ENCODE measurements at regions not wholly inside any gene's neighbourhood (a gene's known extent, or its start where the extent isn't known, plus 50 kb on each side); places are given as distances from the start of the nearest gene placed in this dataset.
"Not testable (repeated sequence)": the region's sequence is repeated elsewhere in the genome, so short reads cannot be mapped to it uniquely, and the experiment has no call there.

DNA sequence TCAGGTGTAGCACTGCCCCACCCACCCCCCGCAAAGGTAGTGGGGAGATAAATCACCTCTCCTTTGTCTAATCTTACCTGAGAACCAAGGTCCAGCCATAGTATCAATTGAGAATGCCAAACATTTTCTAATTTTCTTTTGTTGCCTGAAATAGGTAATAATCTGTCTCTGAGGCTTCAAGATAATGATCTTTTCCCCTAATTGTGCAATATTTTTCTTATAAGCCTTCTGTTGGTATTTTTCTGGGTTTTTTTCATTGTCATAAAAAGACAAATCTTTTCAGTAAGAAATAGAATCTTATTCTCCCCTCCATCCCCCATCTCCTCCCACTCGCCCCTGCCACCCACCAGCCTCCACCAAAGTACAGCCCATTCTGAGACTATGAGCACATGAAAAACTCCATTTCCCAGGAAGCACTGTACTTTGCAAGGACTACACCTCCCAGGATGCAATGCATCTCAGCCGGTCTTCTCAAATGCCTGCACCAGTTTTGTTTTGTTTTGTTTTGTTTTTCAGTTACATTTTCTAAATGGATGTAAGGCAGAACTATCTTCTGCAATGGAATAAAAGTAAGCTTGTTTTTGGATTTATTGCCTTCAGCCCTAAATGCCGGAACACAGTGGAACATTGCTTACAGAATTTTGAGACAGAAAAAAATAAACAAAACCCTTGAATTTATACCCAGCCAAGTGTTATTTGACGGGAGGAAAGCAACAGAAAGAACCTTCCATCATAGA, 268.0 kb downstream of the TFAP2A start:
- DNase-seq: no peak
- peak; percentile 59 for ATAC-seq
- intact Hi-C loops (cut with DNase I, micrococcal nuclease): no loop called here

DNA sequence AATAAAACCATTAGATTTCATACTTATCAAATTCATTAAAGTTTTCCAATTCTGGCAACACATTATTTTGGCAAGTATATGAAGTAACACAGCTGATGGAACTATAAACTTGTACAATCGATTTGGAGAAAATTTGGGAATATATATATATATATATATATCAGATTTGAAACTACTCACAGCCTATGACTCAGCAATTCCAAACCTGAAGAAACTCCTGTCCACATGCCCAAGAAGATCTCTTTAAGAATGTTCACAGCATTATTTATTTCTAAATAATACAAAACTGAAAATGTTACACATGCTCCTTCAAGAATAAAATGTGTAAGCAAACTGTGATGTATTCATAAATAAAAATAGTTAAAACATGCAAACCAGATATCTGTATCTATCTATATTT, 270.1 kb downstream of the TFAP2A start:
- ATAC-seq (no peak), DNase-seq (no peak)
- intact Hi-C loops (cut with DNase I, micrococcal nuclease): no loop called here

GRCh38 chr6:10141746-10142443, 273.0 kb downstream of the TFAP2A start:
- intact Hi-C loops (cut with DNase I, micrococcal nuclease): no loop called here
- DNase-seq: no peak
- no peak for ATAC-seq

DNA sequence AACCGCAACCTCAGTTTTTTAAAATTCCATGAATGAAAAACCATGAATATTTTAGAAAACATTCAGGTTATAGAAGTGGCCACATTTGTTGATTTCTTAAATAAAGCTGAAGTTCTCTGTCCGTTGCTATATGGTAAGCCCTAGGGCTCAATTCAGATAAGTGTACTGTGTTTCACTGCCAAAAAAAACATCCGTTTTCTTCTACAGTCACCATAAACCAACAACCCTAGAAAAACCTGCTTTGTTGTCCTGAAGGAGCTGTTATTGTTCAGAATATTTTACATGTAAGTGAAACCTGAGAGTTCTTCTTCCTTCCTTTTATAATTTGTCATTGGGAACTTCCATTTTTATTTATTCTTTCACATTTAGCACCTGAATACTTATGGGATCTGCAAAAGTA, 274.1 kb downstream of the TFAP2A start:
- DNase-seq: no peak
- no peak for ATAC-seq
- intact Hi-C loops (cut with DNase I, micrococcal nuclease): no loop called here

GRCh38 chr6:10140136-10140535, 274.7 kb downstream of the TFAP2A start:
- intact Hi-C loops (cut with DNase I, micrococcal nuclease): no loop called here
- ATAC-seq (no peak), DNase-seq (no peak)

DNA sequence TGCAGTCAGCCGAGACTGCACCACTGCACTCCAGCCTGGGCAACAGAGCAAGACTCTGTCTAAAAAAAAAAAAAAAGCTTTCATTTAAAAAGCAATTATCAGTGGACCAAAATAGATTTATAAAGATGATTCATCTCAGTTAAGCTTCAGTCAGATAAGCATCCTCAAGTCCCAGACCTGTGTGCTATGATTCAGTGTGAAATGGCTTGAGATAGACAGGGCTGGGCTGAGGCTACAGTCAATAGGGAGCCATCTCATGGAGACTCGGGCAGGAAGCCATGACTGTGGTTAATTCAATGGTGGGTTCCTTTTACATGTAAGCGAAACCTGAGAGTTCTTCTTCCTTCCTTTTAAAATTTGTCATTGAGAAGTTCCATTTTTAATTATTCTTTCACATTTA, 276.0 kb downstream of the TFAP2A start:
- DNase-seq: no peak
- intact Hi-C loops (cut with DNase I, micrococcal nuclease): no loop called here
- no peak for ATAC-seq

GRCh38 chr6:10136636-10137035, 278.2 kb downstream of the TFAP2A start:
- DNase-seq (no peak), ATAC-seq (no peak)
- intact Hi-C loops (cut with DNase I, micrococcal nuclease): no loop called here

DNA sequence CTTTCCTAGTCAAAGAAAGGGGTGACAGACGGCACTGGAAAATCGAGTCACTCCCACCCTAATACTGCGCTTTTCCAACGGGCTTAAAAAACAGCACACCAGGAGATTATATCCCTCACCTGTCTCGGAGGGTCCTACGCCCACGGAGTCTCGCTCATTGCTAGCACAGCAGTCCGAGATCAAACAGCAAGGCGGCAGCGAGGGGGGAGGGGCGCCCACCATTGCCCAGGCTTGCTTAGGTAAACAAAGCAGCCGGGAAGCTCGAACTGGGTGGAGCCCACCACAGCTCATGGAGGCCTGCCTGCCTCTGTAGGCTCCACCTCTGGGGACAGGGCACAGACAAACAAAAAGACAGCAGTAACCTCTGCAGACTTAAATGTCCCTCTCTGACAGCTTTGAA, 280.7 kb downstream of the TFAP2A start:
- ATAC-seq; DNase-seq; intact Hi-C loops (cut with DNase I, micrococcal nuclease): not testable (repeated sequence)

DNA sequence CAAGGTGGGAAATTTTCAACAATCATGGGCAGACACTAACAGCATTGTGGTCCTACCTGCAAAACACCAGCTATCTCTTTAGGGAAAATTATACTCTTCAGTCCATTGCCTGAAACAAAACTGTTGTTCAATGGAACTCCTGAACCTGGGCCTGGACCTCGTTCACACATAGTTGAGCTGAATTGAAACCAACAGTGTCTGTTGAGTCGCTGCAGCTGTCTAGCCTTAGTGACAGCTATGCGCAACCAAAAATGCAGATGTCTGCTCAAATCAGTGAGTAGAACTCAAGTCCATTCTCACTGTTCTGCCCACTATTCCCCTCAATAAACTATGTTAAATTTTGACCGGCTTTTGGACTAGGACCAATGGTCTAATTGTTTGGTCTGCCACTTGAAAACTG, 286.2 kb downstream of the TFAP2A start:
- intact Hi-C loops (cut with DNase I, micrococcal nuclease): no loop called here
- DNase-seq: no peak

DNA sequence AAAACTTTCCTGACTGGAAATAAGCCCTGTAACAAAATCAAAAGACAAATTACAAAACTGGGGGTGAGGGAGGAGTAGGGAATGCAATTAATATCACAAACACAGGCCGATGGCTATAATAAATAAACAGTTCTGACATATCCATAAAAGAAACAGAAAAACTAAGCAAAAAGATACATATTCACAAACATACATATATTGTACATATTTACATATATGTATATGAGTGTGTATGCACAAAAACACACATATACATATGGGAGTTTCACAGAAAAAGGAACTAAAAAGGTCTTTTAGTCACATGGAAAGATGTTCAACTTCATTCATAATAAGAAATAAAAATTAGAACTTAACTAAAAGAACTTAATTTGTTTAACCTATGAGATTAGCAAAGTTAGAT, 292.7 kb downstream of the TFAP2A start:
- intact Hi-C loops (cut with DNase I, micrococcal nuclease): no loop called here
- DNase-seq (no peak), ATAC-seq (no peak)

More for the DNA sequence above, 286.2 kb downstream of the TFAP2A start:
- ATAC-seq: no peak

DNA sequence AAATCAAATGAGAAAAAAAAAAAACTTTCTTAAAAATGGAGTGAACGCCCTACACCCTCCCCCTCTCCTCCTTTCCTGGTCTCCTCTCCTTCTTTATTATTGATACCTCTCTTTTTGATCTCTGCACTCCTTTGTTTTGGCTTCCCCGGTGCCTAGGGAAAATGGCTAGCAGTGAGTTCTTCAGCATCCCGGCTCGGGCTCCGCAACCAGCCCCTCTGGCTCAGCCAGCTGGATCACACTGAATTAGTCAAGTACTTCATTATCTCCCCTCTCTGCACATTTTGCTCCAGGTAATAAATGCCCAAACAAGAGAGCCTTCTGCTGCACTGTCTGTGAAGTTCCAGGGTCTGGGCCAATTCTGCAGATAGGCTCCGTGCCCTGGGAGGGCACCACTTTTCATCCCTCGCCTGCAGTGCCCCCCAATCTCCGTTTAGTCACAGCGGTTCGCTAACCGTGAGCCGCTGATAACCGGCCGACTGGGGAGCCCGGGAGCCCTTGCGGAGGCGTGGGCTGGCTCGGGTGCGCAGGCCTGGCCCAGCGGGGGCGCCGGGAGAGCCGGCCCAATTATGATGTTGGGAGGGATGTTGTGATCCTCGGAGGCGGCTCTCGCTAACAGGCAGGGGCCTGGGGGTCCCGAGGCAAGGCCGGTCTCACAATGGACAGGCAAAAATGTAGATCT, 301.9 kb downstream of the TFAP2A start:
- intact Hi-C loops (cut with DNase I, micrococcal nuclease): no loop called here
- DNase-seq (no peak), ATAC-seq (no peak)

DNA sequence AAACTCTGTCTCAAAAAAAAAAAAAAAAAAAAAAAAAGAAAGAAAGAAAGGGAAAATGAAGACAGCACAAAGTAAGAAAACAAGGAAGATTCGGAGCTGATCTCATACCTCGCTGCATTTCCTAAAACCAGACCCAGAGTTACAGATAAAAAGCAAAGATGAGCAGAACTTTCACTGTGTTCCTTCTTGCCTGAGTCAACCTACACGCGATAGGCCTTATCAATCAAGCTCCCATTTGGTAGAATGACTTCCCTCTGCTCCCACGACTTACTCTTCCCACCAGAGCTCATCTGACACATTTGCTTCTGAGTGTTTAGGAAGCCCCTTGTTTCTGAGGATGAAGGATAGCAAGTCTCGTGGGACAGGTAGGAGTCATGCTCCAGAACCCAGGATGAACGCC, 302.9 kb downstream of the TFAP2A start:
- ATAC-seq: no peak
- intact Hi-C loops (cut with DNase I, micrococcal nuclease): no loop called here

GRCh38 chr6:10101551-10102252, 313.2 kb downstream of the TFAP2A start:
- ATAC-seq (no peak), DNase-seq (no peak)
- intact Hi-C loops (cut with DNase I, micrococcal nuclease): no loop called here

More for the DNA sequence above, 302.9 kb downstream of the TFAP2A start:
- DNase-seq: no peak

DNA sequence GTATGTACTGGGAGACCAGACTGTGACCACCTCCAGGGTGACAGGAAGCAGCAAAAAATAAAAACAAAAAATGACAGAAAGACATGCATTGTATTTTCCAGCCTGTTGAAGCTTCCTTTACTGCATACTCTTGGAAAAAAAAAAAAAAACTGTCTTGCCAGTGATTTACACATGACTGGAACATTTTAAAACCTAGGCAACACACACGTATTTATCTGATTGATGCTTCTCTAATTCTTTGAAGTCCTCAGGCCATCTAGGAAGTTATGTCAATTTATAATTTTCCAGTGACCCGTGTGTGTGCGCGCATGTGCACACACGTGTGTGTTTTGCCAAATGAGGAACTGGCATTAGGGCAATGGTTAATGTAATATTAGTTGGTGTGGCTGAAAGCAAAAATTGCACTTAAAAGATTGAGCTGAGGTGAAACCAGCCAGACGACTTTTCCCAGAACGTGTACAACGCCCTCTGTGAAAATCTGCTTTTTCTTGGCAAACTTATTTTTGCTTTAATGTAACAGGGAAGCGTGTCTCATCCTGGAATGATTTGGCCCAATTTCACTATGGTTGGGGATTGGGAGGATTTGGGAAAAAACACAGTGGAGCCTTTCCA, 315.2 kb downstream of the TFAP2A start:
- intact Hi-C loops (cut with DNase I, micrococcal nuclease): no loop called here
- DNase-seq: no peak

GRCh38 chr6:10098756-10099528, 315.9 kb downstream of the TFAP2A start:
- DNase-seq (peak; percentile 17 to 24), ATAC-seq (peak; percentile 53)
- intact Hi-C loops (cut with DNase I, micrococcal nuclease): no loop called here

More for the DNA sequence above, 315.2 kb downstream of the TFAP2A start:
- no peak for ATAC-seq

- intact Hi-C loops (cut with DNase I, micrococcal nuclease): no loop called here
- DNase-seq (no peak), ATAC-seq (no peak)
Observed at GRCh38 chr6:10093282-10093681, 321.6 kb downstream of the TFAP2A start.

DNA sequence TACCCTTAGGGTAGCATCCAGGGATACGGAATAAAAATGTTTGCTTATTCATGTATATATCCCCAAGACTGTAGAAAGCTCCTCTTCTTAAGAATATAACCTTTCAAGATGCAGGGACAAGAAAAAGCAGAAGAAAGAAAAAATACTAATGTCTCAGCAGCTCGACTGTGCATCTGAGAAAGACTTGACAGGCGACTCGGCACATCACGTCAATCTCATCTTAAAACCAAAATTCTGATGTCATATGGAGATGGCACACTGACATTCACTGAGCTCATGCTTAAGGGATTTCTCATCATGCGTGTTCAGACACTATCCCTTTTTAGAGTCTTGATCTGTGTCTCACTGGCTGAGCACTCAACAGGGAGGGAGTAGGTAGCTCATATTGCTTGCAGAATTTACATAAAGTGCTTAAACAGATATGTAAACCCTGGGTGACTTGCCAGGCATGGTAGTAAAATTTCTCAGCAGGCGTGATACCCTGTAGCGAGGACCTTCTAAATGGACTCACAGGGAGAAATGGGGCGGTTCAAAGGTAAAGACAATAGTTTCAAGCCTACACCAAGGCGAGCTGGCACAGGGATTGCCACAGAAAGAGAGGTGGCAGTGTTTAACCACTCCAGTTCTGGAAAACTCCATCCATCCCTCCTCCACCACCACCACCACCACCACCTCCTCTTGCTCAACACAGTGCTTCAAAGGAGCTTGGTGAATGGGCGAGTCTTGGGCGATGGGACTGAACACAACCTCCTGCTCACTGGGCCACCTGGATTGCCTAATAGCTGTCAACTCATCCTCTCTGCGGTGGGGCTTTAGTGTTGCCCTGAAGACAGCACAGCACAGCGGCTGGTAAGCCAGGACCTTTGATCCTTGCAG, 330.5 kb downstream of the TFAP2A start:
- ATAC-seq (no peak), DNase-seq (no peak)
- intact Hi-C loops (cut with DNase I, micrococcal nuclease): no loop called here

Measured in left colon (tissue), 2 donors.